Neural cell (in vitro differentiated cells): ENCODE measurements at regions not wholly inside any gene's neighbourhood (a gene's known extent, or its start where the extent isn't known, plus 50 kb on each side); places are given as distances from the start of the nearest gene placed in this dataset.

ENCODE experiments used
- H2AFZ ChIP-seq: fragments of 200-600, 300-800 bp; sonication (generic), shearing (Covaris generic); 2 replicates; pipeline ENCODE4 v1.6.0; 2014; ENCODE audit warnings: low read depth, mild to moderate bottlenecking, antibody characterized with exemption, low read length, moderate library complexity
- H3F3A ChIP-seq: fragments of 200-600 bp; shearing (Covaris generic); 2 replicates; pipeline ENCODE4 v1.6.1; 2016; ENCODE audit warnings: mild to moderate bottlenecking, moderate library complexity, mixed read lengths, antibody characterized with exemption, low read length; ENCODE audit not compliant: insufficient read depth, poor library complexity, severe bottlenecking
- H3K27ac ChIP-seq: fragments of 200-600, 300-800 bp; sonication (generic), shearing (Covaris generic); 2 replicates; pipeline ENCODE4 v1.5.1; 2014; ENCODE audit warnings: mild to moderate bottlenecking, low read length, moderate library complexity
- H3K27me3 ChIP-seq: fragments of 300-800, 200-600 bp; sonication (generic), shearing (Covaris generic); 2 replicates; pipeline ENCODE4 v1.6.0; 2014; ENCODE audit warnings: mild to moderate bottlenecking, low read depth, low read length, moderate library complexity; ENCODE audit not compliant: insufficient read depth
- H3K36me3 ChIP-seq: fragments of 300-800, 200-600 bp; sonication (generic), shearing (Covaris generic); 2 replicates; pipeline ENCODE4 v1.5.1; 2014; ENCODE audit warnings: mild to moderate bottlenecking, antibody characterized with exemption, low read length, moderate library complexity; ENCODE audit not compliant: insufficient read depth
- H3K4me2 ChIP-seq: fragments of 300-800, 200-600 bp; sonication (generic), shearing (Covaris generic); 2 replicates; pipeline ENCODE4 v1.6.0; 2014; ENCODE audit warnings: mild to moderate bottlenecking, low read length
- H3K4me3 ChIP-seq: fragments of 300-800, 200-600 bp; sonication (generic), shearing (Covaris generic); 2 replicates; pipeline ENCODE4 v1.5.1; 2014; ENCODE audit warnings: mild to moderate bottlenecking, low read length, moderate library complexity
- H3K79me2 ChIP-seq: fragments of 200-600 bp; shearing (Covaris generic); replicated peaks from 2 replicates; pipeline ENCODE4 v1.6.0; 2014; ENCODE audit warnings: mild to moderate bottlenecking, low read length, moderate library complexity; ENCODE audit not compliant: insufficient read depth
- H3K9ac ChIP-seq: fragments of 300-800, 200-600 bp; sonication (generic), shearing (Covaris generic); 2 replicates; pipeline ENCODE4 v1.6.1; 2016; ENCODE audit warnings: mild to moderate bottlenecking, low read length, mixed read lengths
- H3K9me2 ChIP-seq: fragments of 200-600 bp; shearing (Covaris generic); 2 replicates; pipeline ENCODE4 v1.6.1; 2016; ENCODE audit warnings: mild to moderate bottlenecking, low read length, mixed read lengths; ENCODE audit not compliant: insufficient read depth
- H3K9me3 ChIP-seq: fragments of 200-600, 300-800 bp; sonication (generic), shearing (Covaris generic); 2 replicates; pipeline ENCODE4 v1.6.1; 2016; ENCODE audit warnings: mild to moderate bottlenecking, mixed run types, low read length, moderate library complexity, mixed read lengths
- H4K20me1 ChIP-seq: fragments of 200-600 bp; shearing (Covaris generic); 2 replicates; pipeline ENCODE4 v1.6.1; 2016; ENCODE audit warnings: mild to moderate bottlenecking, mixed run types; ENCODE audit not compliant: insufficient read depth
- CTCF ChIP-seq: fragments of 450-650 bp; IDR thresholded peaks from 2 replicates; pipeline ENCODE4 v1.5.1; 2014; ENCODE audit warnings: antibody characterized with exemption, mild to moderate bottlenecking, moderate library complexity; ENCODE audit not compliant: poor library complexity, severe bottlenecking
- EP300 ChIP-seq: fragments of 450-650 bp; conservative IDR thresholded peaks from 2 replicates; pipeline ENCODE4 v1.6.1; 2014; ENCODE audit warnings: antibody characterized with exemption, mild to moderate bottlenecking, moderate library complexity; ENCODE audit not compliant: poor library complexity, severe bottlenecking
- EZH2 ChIP-seq: fragments of 200-600, 300-800 bp; shearing (Covaris generic), sonication (generic); IDR thresholded peaks from 2 replicates; pipeline ENCODE4 v1.6.1; 2014; ENCODE audit warnings: antibody characterized with exemption, low read length, borderline replicate concordance, mild to moderate bottlenecking; ENCODE audit not compliant: insufficient read depth, poor library complexity, severe bottlenecking
- MXI1 ChIP-seq: fragments of 450-650 bp; conservative IDR thresholded peaks from 2 replicates; pipeline ENCODE4 v1.6.1; 2014; ENCODE audit warnings: antibody characterized with exemption, mild to moderate bottlenecking; ENCODE audit not compliant: poor library complexity, severe bottlenecking
- POLR2AphosphoS5 ChIP-seq: IDR thresholded peaks from 2 replicates; pipeline ENCODE4 v1.6.1; 2012
- RAD21 ChIP-seq: fragments of 450-650 bp; conservative IDR thresholded peaks from 2 replicates; pipeline ENCODE4 v1.6.1; 2014; ENCODE audit warnings: antibody characterized with exemption, mild to moderate bottlenecking, moderate library complexity
- REST ChIP-seq: IDR thresholded peaks from 2 replicates; pipeline ENCODE4 v1.6.1; 2012; ENCODE audit warnings: borderline replicate concordance
- SMC3 ChIP-seq: fragments of 450-650 bp; conservative IDR thresholded peaks from 2 replicates; pipeline ENCODE4 v1.6.1; 2014; ENCODE audit warnings: antibody characterized with exemption, mild to moderate bottlenecking, moderate library complexity; ENCODE audit not compliant: poor library complexity
- TAF1 ChIP-seq: IDR thresholded peaks from 2 replicates; pipeline ENCODE4 v1.6.1; 2012; ENCODE audit warnings: low read depth

- no peak overlapping the region for H3K9ac ChIP-seq
- H2AFZ ChIP-seq: no peak overlapping the region
- no peaks in the 10 kb centered on the region for H3K27me3 ChIP-seq
- no peaks in the 10 kb centered on the region for H3K9me3 ChIP-seq
- H3K79me2 ChIP-seq: no peaks in the 10 kb centered on the region
- H3F3A ChIP-seq: no peaks in the 10 kb centered on the region
- H3K27ac ChIP-seq: no peak overlapping the region
- no peaks in the 10 kb centered on the region for H4K20me1 ChIP-seq
- no peak overlapping the region for H3K4me3 ChIP-seq
- no peaks in the 10 kb centered on the region for H3K36me3 ChIP-seq
- H3K9me2 ChIP-seq: no peaks in the 10 kb centered on the region
- TF ChIP-seq SMC3: no peak
- TF ChIP-seq MXI1: no peak
- TF ChIP-seq TAF1: no peak
- no peak for TF ChIP-seq POLR2AphosphoS5
- TF ChIP-seq EZH2: no peak
- no peak for TF ChIP-seq EP300
- TF ChIP-seq RAD21: no peak
- no peak for TF ChIP-seq CTCF
- no peak for TF ChIP-seq REST
- H3K4me2 ChIP-seq: no peak overlapping the region
Measured at GRCh38 chr10:88115968-88116367, 252.5 kb downstream of the PTEN start.

- Histone ChIP-seq H2AFZ (no peak overlapping the region), H3K9me2 (no peaks in the 10 kb centered on the region), H3K79me2 (no peaks in the 10 kb centered on the region), H3K4me3 (no peak overlapping the region), H3K27ac (no peak overlapping the region), H3K4me2 (no peak overlapping the region), H3K36me3 (no peaks in the 10 kb centered on the region), H4K20me1 (no peaks in the 10 kb centered on the region), H3K9me3 (no peaks in the 10 kb centered on the region), H3F3A (no peaks in the 10 kb centered on the region), H3K9ac (no peak overlapping the region), H3K27me3 (no peaks in the 10 kb centered on the region)
- TF ChIP-seq POLR2AphosphoS5 (no peak), EP300 (no peak), TAF1 (no peak), EZH2 (no peak), CTCF (no peak), REST (no peak), MXI1 (no peak), SMC3 (no peak), RAD21 (no peak)
Measured at GRCh38 chr10:88116481-88116880, 253.1 kb downstream of the PTEN start.
